HG03558 (cell line): ENCODE measurements at regions not wholly inside any gene's neighbourhood (a gene's known extent, or its start where the extent isn't known, plus 50 kb on each side); places are given as distances from the start of the nearest gene placed in this dataset.

Source experiments
- ATAC-seq: cut with Tn5 transposase; IDR thresholded peaks from one replicate; pipeline ENCODE4 v1.9.1; 2021; ENCODE audit warnings: moderate number of reproducible peaks; ENCODE audit not compliant: unreplicated experiment; ENCODE audit errors: extremely low read depth

DNA sequence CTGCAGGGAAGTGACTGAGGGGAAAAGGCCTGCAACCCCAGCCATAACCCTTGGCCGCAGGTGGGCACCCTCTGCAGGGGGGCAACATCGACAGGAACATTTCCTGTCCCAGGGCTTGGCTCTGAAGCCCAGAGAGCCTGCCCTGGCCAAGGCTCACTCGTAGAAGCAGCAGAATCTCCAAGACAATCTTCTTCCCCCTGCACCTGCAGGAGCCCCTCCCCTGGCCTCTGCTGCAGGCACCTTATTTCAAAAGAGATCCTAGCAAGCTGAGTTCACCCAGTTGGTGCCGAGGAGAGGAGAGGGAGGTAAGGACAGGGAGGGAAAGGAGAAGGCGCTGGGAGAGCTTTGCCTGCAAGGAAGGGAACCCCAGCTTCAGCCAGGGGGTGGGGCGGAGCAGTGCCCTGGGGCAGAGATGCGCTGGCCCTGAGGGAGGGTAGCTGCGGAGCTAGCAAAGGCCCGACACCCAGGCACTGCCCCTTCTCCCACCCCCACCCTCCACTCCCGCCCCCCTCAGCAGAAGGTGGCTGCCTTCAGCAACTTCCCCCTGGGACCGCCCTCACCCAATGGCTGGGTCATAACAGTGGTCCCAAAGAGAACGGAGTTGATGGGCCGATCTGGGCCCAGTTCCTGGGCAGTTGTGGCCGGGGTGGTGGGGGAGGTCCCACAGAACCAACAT is 104.3 kb upstream of the TNRC6C start:
- ATAC-seq, result no peak

DNA sequence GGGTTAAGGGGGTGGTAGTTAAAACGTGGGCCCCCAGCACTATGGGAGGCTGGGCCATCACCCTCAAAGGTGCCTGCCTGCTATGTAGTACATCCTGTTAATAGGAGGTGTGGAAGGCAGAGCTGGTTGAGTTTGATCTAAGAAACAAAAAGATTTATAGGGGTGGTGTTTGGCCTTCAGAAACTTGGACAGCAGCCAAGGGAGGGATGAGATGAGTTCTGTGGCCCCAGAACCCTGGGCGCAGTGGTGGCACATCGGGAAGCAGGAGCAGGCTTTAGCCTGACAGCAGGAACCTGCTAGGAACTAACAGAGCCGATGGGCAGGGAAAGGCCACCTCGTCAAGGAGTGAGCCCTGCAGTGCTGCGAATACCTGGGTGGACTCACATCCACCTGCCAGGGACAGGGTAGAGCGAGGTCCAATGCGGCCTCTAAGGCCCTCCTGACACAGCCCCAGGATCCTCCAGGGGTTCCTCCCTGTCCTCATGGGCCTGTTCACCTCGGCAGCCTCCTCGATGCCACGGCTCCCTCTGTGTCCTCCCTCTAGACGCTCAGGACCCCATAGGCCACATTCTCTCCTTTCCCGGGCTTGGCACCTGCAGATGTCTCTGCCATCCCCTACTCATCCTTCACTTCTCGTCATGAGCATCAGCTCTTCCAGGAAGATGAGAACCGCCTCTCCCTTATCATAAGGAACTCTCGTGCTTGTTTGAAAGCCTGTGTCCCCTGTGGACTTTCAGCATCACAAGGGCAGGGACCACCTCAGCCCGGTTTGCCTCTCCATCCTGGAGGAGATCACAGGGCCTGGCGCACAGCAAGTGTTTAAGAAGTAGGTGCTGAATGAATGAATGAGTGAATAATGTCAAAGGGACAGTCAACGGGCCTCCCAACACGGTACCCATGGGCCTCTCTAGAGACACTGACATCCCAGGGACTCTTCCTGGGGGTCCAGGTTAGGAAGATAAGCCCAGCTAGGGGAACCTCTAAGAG is 103.5 kb upstream of the TNRC6C start:
- no peak for ATAC-seq

GRCh38 chr17:77856551-77857305 is 101.8 kb upstream of the TNRC6C start:
- no peak for ATAC-seq

GRCh38 chr17:77857306-77857555 is 101.3 kb upstream of the TNRC6C start:
- no peak for ATAC-seq

DNA sequence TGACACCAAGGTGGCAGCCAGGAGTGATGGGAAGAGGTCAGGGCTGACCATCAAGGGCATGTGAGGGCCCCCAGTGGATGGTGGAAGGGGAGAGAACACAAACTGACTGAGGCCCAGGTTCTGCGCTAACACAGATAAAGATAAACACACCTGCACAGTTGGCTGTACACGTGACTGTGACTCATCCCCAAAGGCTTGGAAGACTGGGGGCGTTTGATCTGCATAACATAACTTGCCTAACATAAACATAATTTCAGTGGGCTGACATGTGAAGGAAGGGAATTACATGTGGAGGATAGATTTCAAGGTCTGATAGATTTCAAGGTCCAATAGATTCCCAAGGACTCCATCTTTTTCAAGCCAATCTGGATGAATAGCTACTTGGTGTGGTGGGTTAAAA is 100.9 kb upstream of the TNRC6C start:
- ATAC-seq, result no peak

GRCh38 chr17:77858291-77859034 is 100.0 kb upstream of the TNRC6C start:
- no peak for ATAC-seq

DNA sequence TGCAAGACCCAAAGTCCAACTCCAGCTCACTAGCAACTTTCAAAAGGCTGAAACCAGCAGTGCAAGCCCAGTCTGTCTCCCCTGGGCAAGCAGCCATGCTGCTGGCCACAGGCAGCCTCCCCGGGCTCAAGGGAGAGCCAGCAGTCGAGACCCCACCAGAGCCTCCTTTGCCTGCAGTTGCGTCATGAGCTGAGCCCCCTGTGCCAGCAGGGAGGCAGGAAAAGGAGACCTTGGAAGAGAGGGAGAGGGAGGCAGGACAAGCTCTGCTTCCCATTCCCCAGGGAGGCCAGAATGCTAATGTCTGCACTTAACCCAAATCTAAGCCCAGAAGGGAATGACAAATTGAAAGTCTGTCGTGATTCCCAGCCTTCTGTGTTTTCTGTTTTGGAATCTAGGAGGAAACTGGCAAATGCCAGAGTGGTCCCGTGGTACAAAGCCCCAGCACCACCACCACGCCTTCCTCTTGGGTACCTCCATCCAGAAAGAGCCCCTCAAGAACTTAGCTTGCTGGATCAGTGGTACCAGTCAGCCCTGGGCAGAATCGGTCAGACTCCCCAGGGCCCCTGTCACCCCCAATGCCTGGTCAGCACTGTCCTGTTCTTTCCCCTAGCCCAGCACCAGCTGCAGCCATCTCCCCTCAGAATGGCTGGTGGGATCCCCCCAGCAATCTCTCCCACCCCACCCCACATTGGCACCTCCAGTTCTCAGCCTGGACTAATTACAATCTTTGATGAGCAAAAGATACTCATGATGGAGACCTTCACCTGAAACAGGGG is 99.3 kb upstream of the TNRC6C start:
- no peak for ATAC-seq

- ATAC-seq, result no peak
These were observed 97.3 kb upstream of the TNRC6C start for GRCh38 chr17:77861133-77861695.

GRCh38 chr17:77861981-77862645 is 96.4 kb upstream of the TNRC6C start:
- no peak for ATAC-seq

DNA sequence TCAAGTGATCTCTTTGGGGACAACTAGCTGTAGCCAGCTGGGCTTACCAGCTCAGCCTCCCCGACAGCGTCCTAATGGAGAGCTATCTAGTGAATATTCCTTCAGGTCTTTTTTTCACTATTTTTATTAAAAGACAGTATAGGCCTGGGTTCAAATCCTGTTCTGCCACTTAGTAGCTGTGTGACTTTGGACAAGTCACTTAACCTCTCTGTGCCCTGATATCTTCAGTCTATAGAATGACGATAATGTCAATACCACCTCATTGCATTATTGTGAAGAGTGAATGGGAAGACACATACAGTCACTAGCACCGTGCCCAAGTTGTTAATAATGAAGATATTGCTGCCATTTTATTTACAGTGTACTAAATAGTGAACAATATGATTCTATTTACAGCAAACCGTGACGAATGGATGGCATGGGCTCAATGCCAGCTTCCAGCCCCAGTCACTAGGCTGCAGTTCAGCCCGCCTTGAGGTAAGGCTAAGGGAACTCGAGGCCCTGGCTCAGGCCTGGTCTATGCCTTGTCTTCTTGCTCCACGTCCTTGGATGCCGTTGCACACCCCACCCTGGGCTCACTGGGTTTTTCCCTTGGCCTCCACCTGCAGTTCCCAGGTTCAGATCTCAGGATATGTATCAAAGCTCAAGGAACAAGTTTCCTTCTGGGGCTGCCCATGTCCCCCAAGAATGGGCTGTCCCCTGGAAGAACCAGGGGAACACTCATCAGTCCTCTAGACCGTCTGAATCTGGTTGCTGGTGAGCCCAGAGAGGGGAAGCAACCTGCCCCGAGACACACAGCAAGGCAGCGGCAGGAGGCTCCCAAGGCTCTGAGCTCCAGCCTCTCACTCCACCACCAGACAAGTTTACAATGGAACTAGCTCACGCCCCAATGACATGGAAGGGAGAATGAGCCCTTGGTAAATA is 95.4 kb upstream of the TNRC6C start:
- no peak for ATAC-seq

DNA sequence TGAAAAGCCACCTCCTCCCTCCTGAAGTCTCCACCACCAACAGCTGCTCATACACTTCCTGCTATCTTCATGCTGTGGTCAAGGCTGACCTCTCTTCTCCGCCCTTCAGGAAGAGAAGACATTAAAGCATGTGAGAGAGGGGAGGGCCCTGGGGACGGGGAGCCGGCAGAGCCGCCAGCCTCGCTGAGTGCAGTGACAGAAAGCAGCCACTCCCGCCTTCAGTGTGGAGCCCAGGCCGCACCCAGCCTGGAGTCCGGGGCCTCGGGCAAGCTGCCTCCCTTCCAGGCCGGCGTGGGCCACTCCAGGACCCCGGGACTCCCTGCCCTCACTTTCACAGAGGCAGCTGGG is 94.7 kb upstream of the TNRC6C start:
- ATAC-seq, result no peak

DNA sequence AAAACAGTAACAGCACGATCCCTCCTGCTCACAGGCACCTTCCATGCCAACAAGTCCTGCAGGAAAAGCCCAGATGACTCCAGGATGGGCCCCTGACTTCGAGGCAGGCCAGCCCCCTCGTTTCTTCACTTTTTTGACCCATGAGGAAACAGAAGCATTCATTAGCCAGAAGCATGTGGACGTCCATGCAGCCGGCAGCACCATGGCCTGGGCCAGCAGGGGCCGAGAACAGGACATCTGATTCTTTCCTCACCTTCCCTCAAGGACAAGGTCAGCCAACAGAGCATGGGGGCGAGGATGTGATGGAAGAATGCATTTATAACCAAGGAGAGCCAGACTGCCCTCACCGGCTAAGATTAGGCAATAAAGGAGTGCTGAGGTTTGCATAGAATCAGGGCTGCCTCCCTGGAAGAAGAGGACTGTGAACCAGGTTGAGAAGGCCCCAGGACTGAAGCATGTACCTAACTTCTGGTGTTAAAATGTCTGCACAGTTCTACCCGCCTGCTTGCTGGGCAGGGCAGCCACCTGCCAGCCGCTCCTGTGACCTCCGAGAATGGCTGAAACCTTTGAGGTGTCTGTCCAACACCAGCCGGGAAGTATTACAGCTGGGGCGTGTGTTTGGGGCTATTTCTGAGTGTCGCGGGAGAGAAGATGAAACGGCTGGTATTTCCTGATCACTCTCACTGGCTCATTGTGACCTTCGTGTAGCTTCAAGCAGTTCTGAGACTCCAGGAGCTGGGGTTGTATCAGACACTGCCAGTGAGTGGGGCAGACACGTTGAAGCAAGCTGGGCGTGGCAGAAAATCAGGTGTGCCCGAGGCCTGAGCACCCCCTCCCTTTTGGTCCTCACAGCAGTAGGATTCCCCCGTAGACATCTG is 94.0 kb upstream of the TNRC6C start:
- ATAC-seq, result no peak

DNA sequence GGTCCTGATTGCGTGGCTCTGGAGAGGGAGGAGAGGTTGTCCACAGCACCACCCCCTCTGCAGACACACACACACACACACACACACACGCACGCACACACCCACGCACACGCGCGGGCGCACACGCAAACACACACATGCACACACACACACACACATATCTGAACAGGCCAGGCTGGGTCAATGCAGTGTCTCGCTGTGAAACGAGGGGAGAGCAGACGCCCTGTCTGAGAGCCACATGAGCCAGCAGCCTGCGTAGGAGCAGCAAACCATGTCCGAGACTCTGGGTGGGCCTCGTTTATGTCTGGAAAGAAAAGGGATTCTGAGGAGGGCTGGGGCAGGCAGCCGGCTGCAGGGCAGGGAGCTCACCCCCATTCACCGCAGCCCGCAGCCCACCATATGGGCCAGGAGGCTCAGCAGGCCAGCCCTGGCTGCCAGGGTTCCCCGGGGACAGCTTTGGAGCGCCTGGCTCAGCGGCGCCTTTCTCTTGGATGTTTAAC is 93.3 kb upstream of the TNRC6C start:
- no peak for ATAC-seq

DNA sequence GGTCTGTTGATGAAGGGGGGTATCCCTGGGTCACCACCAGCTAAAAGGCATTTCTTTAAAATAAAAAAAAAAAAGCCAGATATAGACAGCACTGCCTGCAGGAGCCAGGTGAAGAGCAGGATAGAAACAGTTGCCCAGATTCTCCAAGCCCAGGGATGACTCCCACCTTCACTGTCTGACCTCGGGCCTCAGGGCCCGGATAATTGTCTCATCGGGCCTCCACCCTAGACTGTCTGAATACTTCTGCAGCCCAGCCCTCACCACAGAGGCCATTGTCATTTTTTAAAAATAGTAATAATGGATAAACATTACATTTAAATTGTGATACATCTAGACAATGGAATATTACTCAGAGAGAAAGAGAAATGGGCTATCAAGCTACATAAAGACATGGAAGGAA is 92.8 kb upstream of the TNRC6C start:
- ATAC-seq, result no peak

- ATAC-seq, result no peak
These were observed 91.2 kb upstream of the TNRC6C start for GRCh38 chr17:77867308-77867781.

DNA sequence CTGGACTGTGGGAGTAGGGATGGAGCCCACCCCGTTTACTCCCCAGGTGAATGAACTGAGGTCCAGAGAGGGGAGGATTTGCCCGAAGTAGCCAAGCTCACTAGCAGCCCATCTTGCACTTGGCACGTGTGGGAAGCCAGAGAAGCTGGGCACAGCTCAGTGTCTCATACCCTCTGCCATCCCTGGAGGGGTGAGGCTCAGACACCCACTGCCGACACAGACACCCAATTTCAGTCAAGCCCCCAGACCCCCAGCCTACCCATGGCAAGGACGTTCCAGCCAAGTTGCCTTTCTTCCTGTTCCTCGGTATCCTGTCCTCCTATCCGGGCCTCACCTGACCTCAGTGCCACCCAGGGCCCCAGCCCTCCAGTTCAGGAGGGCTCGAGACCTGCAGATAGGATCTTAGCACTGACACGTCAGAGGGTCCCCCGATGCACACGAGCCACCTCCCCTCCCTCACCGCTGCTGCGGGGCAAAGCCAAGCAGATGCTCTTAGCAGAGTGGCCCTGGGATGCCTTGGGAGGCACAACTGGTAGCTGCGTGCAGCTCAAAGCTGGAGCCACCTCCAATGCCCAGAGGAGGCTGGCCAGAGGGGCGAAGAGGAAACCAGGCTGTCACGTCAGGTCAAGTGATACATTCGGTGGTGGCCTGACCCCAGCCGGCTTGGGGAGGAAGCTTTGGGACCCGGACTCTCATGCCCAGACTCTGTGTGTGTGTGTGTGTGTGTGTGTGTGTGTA is 90.4 kb upstream of the TNRC6C start:
- no peak for ATAC-seq
